ENCODE measurements at regions not wholly inside any gene's neighbourhood (a gene's known extent, or its start where the extent isn't known, plus 50 kb on each side); places are given as distances from the start of the nearest gene placed in this dataset.

DNA sequence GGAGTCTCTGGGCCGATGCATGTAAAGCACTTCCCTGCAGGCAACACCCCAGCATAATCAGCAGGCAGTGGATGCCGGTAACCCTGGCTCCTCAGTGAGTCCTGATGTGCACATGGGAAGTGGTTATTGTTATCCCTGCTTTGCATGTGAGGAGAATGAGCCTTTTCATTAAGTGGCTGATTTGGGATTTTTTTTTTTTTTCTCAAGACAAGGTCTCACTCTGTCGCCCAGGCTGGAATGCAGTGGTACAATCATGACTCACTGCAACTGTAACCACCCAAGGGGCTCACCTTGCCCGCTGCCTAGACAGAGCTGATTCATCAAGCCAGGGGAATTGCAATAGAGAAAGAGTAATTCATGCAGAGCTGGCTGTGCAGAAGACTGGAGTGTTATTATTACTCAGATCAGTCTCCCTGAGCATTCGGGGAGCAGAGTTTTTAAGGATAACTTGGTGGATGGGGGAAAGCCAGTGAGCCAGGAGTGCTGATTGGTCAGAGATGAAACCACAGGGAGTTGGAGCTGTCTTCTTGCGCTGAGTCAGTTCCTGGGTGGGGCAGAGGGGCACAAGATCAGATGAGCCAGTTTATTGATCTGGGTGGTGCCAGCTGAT lies 95.4 kb downstream of the SOCS6 start:
- Histone ChIP-seq H3K4me3 (ENCODE audit: low read depth, low read length) (no peak overlapping the region), H3K27me3 (replicated peaks) (no peaks in the 10 kb centered on the region), H3K36me3 (replicated peaks) (no peaks in the 10 kb centered on the region), H3K27ac (peak overlapping the region; percentile 15)
- in situ Hi-C loops (cut with HindIII; ENCODE audit: low pct_ligation_motif_present, low sequenced_read_pairs): no loop called here
- TF ChIP-seq CTCF (IDR thresholded peaks at IDR 0.05; ENCODE audit: low read depth, low read length, missing control alignments): no peak
- DNase-seq: peak; percentile 83

GRCh38 chr18:70382992-70383717 lies 94.3 kb downstream of the SOCS6 start:
- in situ Hi-C loops (cut with HindIII; ENCODE audit: low pct_ligation_motif_present, low sequenced_read_pairs): no loop called here
- Histone ChIP-seq H3K4me3 (ENCODE audit: low read depth, low read length) (no peak overlapping the region), H3K27ac (no peak overlapping the region), H3K27me3 (replicated peaks) (no peaks in the 10 kb centered on the region), H3K36me3 (replicated peaks) (no peaks in the 10 kb centered on the region)
- DNase-seq: no peak
- no peak for TF ChIP-seq CTCF (IDR thresholded peaks at IDR 0.05; ENCODE audit: low read depth, low read length, missing control alignments)

DNA sequence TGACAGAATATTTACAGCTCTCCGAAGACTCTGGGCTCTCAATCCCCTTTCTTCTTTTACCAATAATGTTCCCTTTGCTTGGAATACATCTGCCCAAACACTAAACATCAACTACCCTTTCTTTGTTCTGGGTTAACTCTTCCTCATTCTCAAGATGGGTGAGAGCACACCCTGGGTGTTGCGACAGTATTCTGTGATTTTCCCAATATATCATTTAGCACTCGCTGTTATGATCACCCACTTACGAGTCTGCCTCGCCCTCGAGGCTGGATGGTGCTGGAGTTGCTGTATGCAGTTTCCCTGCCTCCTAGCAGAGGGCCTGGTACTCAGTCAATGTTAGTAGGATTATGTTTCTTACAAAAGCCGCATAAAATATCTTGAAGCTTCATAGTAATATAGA lies 93.2 kb downstream of the SOCS6 start:
- no peaks in the 10 kb centered on the region for H3K27me3 ChIP-seq (replicated peaks)
- H3K4me3 ChIP-seq (ENCODE audit: low read depth, low read length): no peak overlapping the region
- no peak overlapping the region for H3K27ac ChIP-seq
- in situ Hi-C loops (cut with HindIII; ENCODE audit: low pct_ligation_motif_present, low sequenced_read_pairs): no loop called here
- no peak for TF ChIP-seq CTCF (IDR thresholded peaks at IDR 0.05; ENCODE audit: low read depth, low read length, missing control alignments)
- H3K36me3 ChIP-seq (replicated peaks): no peaks in the 10 kb centered on the region
- no peak for DNase-seq

DNA sequence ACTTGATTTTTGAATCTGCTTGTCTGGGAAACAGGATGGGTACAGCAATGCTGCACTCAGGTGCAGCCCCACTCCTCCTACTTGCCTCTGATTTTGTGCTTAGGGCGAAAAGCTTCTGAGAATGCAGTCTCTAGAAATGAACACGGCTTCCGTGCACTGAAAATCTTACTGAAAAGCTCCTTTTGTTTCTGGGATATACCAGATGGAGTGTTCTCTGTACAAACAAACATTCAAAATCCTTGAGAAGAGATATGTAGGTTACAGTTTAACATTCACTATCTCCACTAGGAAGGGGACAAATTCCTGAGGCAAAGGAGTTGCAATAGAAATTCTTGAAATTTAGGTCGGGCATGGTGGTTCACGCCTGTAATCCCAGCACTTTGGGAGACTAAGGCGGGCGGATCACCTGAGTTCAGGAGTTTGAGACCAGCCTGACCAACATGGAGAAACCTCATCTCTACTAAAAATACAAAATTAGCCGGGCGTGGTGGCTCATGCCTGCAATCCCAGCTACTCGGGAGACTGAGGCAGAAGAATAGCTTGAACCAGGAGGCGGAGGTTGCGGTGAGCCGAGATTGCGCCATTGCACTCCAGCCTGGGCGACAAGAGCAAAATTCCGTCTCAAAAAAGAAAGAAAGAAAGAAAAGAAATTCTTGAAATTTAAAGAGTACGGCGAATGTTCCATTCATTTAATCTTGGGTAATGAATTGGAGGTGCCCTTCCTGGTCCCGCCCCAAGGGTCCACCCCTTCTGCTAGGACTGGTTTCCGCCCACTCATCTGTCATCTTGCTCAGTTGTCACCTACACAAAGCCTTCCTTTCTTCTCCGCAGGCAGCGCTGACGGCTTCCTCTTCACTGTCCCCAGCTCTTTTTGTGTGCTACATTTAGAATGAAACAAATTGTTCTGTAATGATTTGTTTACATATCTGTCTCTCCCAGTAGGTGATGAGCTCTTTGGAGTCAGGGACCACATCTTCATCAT lies 92.4 kb downstream of the SOCS6 start:
- H3K27me3 ChIP-seq (replicated peaks): no peaks in the 10 kb centered on the region
- DNase-seq: no peak
- no peak overlapping the region for H3K27ac ChIP-seq
- in situ Hi-C loops (cut with HindIII; ENCODE audit: low pct_ligation_motif_present, low sequenced_read_pairs): no loop called here
- TF ChIP-seq CTCF (IDR thresholded peaks at IDR 0.05; ENCODE audit: low read depth, low read length, missing control alignments): no peak
- no peak overlapping the region for H3K4me3 ChIP-seq (ENCODE audit: low read depth, low read length)
- H3K36me3 ChIP-seq (replicated peaks): no peaks in the 10 kb centered on the region

Measured in brain microvascular endothelial cell (primary cell).